H1 (cell line): ENCODE measurements at regions not wholly inside any gene's neighbourhood (a gene's known extent, or its start where the extent isn't known, plus 50 kb on each side); places are given as distances from the start of the nearest gene placed in this dataset.

Experiments used
- CTCF ChIA-PET: fragments of 300-600 bp; sonication (Branson Sonifier 250); formaldehyde crosslinking; loops from one replicate; lab custom pipeline; 2021; ENCODE audit not compliant: partially characterized antibody; lab: Charles Lee
- POLR2A ChIA-PET: fragments of 300-600 bp; sonication (Branson Sonifier 250); formaldehyde crosslinking; loops from one replicate; lab custom pipeline; 2021; ENCODE audit warnings: inconsistent platforms; ENCODE audit not compliant: partially characterized antibody; lab: Charles Lee
- DNase-seq, 2 experiments: peaks; one replicate each; pipeline versions ENCODE4 v3.0.0 to v3.0.0-alpha.2; 2010 to 2022; ENCODE audit warnings: low spot score in 2 of 2, low read depth in 1 of 2, mixed read lengths in 1 of 2
- FAIRE-seq: peaks from 2 replicates; lab custom pipeline; 2011; peaks lifted over from hg19 to GRCh38; lab: Jason Lieb, UNC
- H2AFZ ChIP-seq: 2 replicates; pipeline ENCODE4 v1.8.1; 2012; ENCODE audit warnings: low read length, inconsistent platforms
- H2AK5ac ChIP-seq: 2 replicates; pipeline ENCODE4 v1.6.1; 2013; ENCODE audit warnings: low read depth, low read length
- H2BK120ac ChIP-seq: replicated peaks from 2 replicates; pipeline ENCODE3; 2013; ENCODE audit warnings: low read depth, low read length, inconsistent platforms
- H2BK12ac ChIP-seq: 2 replicates; pipeline ENCODE4 v1.6.1; 2013; ENCODE audit warnings: low read depth, low read length
- H2BK15ac ChIP-seq: 2 replicates; pipeline ENCODE4 v1.6.1; 2013; ENCODE audit warnings: low read length
- H2BK20ac ChIP-seq: 2 replicates; pipeline ENCODE4 v1.6.1; 2013; ENCODE audit warnings: low read length
- H2BK5ac ChIP-seq: 2 replicates; pipeline ENCODE4 v1.6.1; 2013; ENCODE audit warnings: low read depth, low read length
- H3K14ac ChIP-seq: 2 replicates; pipeline ENCODE4 v1.6.1; 2013; ENCODE audit warnings: inconsistent platforms; ENCODE audit not compliant: insufficient read length
- H3K18ac ChIP-seq: 2 replicates; pipeline ENCODE4 v1.6.1; 2013; ENCODE audit warnings: low read length; ENCODE audit errors: extremely low read depth
- H3K23ac ChIP-seq: 2 replicates; pipeline ENCODE4 v1.6.1; 2013; ENCODE audit warnings: inconsistent platforms; ENCODE audit not compliant: insufficient read length
- H3K23me2 ChIP-seq: 2 replicates; pipeline ENCODE4 v1.6.1; 2013; ENCODE audit warnings: low read depth, low read length
- H3K27ac ChIP-seq: 2 replicates; pipeline ENCODE4 v1.6.1; 2011; ENCODE audit warnings: low read depth, low read length, inconsistent platforms
- H3K27me3 ChIP-seq, 4 experiments: replicated peaks in 1 of 4; 1 replicate in 1 of 4; 2 replicates in 3 of 4; pipeline versions ENCODE4 v1.6.1 to v1.8.1; 2011 to 2013; ENCODE audit warnings: low read length in 3 of 4, mild to moderate bottlenecking in 3 of 4, inconsistent platforms in 2 of 4, mixed read lengths in 2 of 4, moderate library complexity in 1 of 4; ENCODE audit not compliant: control insufficient read depth in 3 of 4, insufficient read depth in 3 of 4; ENCODE audit errors: extremely low read depth in 1 of 4
- H3K36me3 ChIP-seq, 4 experiments: 2 replicates each; pipeline versions ENCODE4 v1.6.1 to v1.8.1; 2011 to 2013; ENCODE audit warnings: mild to moderate bottlenecking in 4 of 4, low read length in 3 of 4, moderate library complexity in 2 of 4, control low read depth in 1 of 4, inconsistent platforms in 1 of 4; ENCODE audit not compliant: insufficient read depth in 4 of 4, control insufficient read depth in 2 of 4
- H3K4ac ChIP-seq: replicated peaks from 2 replicates; pipeline ENCODE3; 2013; ENCODE audit warnings: low read length, low read depth, mixed read lengths, inconsistent platforms; ENCODE audit not compliant: insufficient read length
- H3K4me1 ChIP-seq, 4 experiments: replicated peaks in 1 of 4; 1 replicate in 1 of 4; 2 replicates in 3 of 4; pipeline versions ENCODE4 v1.6.1 to v1.8.1; 2011 to 2013; ENCODE audit warnings: low read length in 3 of 4, inconsistent platforms in 2 of 4, mixed read lengths in 1 of 4; ENCODE audit not compliant: insufficient read depth in 4 of 4, control insufficient read depth in 3 of 4
- H3K4me2 ChIP-seq, 2 experiments: 2 replicates each; pipeline versions ENCODE4 v1.6.1 to v1.8.1; 2011 to 2013; ENCODE audit warnings: low read depth in 2 of 2, low read length in 2 of 2, control low read depth in 1 of 2, inconsistent platforms in 1 of 2, mild to moderate bottlenecking in 1 of 2; ENCODE audit not compliant: insufficient read depth in 1 of 2
- H3K4me3 ChIP-seq, 4 experiments: fragments of 200-600, 300-600 bp in 1 of 4; sonication (generic), shearing (Covaris generic), sonication (Bioruptor Twin) in 1 of 4; 2 replicates each; pipeline versions ENCODE4 v1.5.1 to v1.8.1; 2011 to 2016; ENCODE audit warnings: low read length in 4 of 4, low read depth in 3 of 4, control low read depth in 2 of 4, inconsistent platforms in 2 of 4, mild to moderate bottlenecking in 2 of 4, mixed read lengths in 1 of 4, moderate library complexity in 1 of 4; ENCODE audit not compliant: insufficient read depth in 2 of 4; ENCODE audit errors: extremely low read depth in 1 of 4
- H3K56ac ChIP-seq: replicated peaks from 2 replicates; pipeline ENCODE3; 2013; ENCODE audit warnings: low read depth, mild to moderate bottlenecking, mixed read lengths, low read length, inconsistent platforms; ENCODE audit not compliant: insufficient read length
- H3K79me1 ChIP-seq: 2 replicates; pipeline ENCODE4 v1.6.1; 2013; ENCODE audit warnings: low read depth, low read length, control low read depth
- H3K79me2 ChIP-seq, 2 experiments: 2 replicates each; pipeline versions ENCODE4 v1.6.1 to v1.8.1; 2012 to 2013; ENCODE audit warnings: low read length in 2 of 2, mild to moderate bottlenecking in 2 of 2, inconsistent platforms in 1 of 2; ENCODE audit not compliant: insufficient read depth in 2 of 2, control insufficient read depth in 1 of 2
- H3K9ac ChIP-seq, 4 experiments: replicated peaks in 1 of 4; 1 replicate in 1 of 4; 2 replicates in 3 of 4; pipeline versions ENCODE4 v1.6.1 to v1.8.1; 2011 to 2013; ENCODE audit warnings: low read depth in 3 of 4, low read length in 3 of 4, control low read depth in 2 of 4, mild to moderate bottlenecking in 2 of 4, moderate library complexity in 2 of 4, inconsistent platforms in 1 of 4; ENCODE audit errors: extremely low read depth in 1 of 4
- H3K9me3 ChIP-seq, 2 experiments: 2 replicates each; pipeline versions ENCODE4 v1.6.1 to v1.8.1; 2012 to 2013; ENCODE audit warnings: mild to moderate bottlenecking in 2 of 2, moderate library complexity in 2 of 2, control low read depth in 1 of 2, inconsistent platforms in 1 of 2, low read depth in 1 of 2, low read length in 1 of 2, mixed read lengths in 1 of 2; ENCODE audit not compliant: insufficient read depth in 2 of 2
- H4K20me1 ChIP-seq, 2 experiments: replicated peaks in 1 of 2; 2 replicates each; pipeline versions ENCODE3 to v1.8.1; 2011 to 2013; ENCODE audit warnings: inconsistent platforms in 2 of 2, low read length in 2 of 2, mild to moderate bottlenecking in 1 of 2; ENCODE audit not compliant: insufficient read depth in 2 of 2, control insufficient read depth in 1 of 2
- H4K5ac ChIP-seq: 2 replicates; pipeline ENCODE4 v1.6.1; 2013; ENCODE audit warnings: low read length, low read depth, mixed read lengths, inconsistent platforms; ENCODE audit not compliant: insufficient read length
- H4K8ac ChIP-seq: 2 replicates; pipeline ENCODE4 v1.8.0; 2013; ENCODE audit warnings: mild to moderate bottlenecking, moderate library complexity, low read length, inconsistent platforms; ENCODE audit not compliant: insufficient read depth; ENCODE audit errors: extremely low read depth
- H4K91ac ChIP-seq: replicated peaks from 2 replicates; pipeline ENCODE3; 2013; ENCODE audit warnings: low read length, mixed read lengths, inconsistent platforms; ENCODE audit not compliant: insufficient read length
- ASH2L ChIP-seq: fragments of 200-600, 300-600 bp; sonication (generic); IDR thresholded peaks from one replicate; pipeline ENCODE4 v1.7.1; 2017; ENCODE audit warnings: low read length
- BACH1 ChIP-seq: IDR thresholded peaks from 2 replicates; pipeline ENCODE4 v1.6.1; 2012; ENCODE audit warnings: low read length, improper control_type of control experiment
- BRCA1 ChIP-seq: IDR thresholded peaks from 2 replicates; pipeline ENCODE4 v1.6.1; 2012; ENCODE audit warnings: low read depth, low read length, improper control_type of control experiment
- CBX5 ChIP-seq: fragments of 300-800, 300-1000 bp; sonication (generic); IDR thresholded peaks from 2 replicates; pipeline ENCODE4 v1.7.1; 2016; ENCODE audit warnings: antibody characterized with exemption, low read length, low read depth
- EZH2 ChIP-seq: fragments of 200-600 bp; sonication (generic); IDR thresholded peaks from 2 replicates; pipeline ENCODE4 v1.7.1; 2012; ENCODE audit warnings: low read depth, mild to moderate bottlenecking, moderate library complexity, low read length, inconsistent platforms; ENCODE audit not compliant: severe bottlenecking
- KDM1A ChIP-seq: fragments of 200-600, 300-600 bp; sonication (generic); IDR thresholded peaks from 2 replicates; pipeline ENCODE4 v1.7.1; 2016; ENCODE audit warnings: mild to moderate bottlenecking, low read length, borderline replicate concordance
- PHF8 ChIP-seq: fragments of 200-600 bp; sonication (generic); conservative IDR thresholded peaks from 2 replicates; pipeline ENCODE4 v1.7.1; 2012; ENCODE audit warnings: low read depth, mild to moderate bottlenecking, inconsistent platforms, low read length, moderate library complexity
- RAD21 ChIP-seq, 2 experiments: IDR thresholded peaks in 1 of 2; conservative IDR thresholded peaks in 1 of 2; 2 replicates each; pipeline ENCODE4 v1.6.1; 2011; ENCODE audit warnings: low read depth in 2 of 2, low read length in 2 of 2, improper control_type of control experiment in 1 of 2, inconsistent platforms in 1 of 2, mild to moderate bottlenecking in 1 of 2, moderate library complexity in 1 of 2
- SIN3A ChIP-seq, 2 experiments: IDR thresholded peaks in 1 of 2; conservative IDR thresholded peaks in 1 of 2; 2 replicates each; pipeline ENCODE4 v1.6.1; 2011 to 2012; ENCODE audit warnings: low read length in 2 of 2, improper control_type of control experiment in 1 of 2, low read depth in 1 of 2, mild to moderate bottlenecking in 1 of 2
- TBP ChIP-seq: IDR thresholded peaks from 2 replicates; pipeline ENCODE4 v1.6.1; 2011; ENCODE audit warnings: low read depth, low read length, improper control_type of control experiment
- WGBS, 2 experiments: shearing (Covaris generic) in 1 of 2; methylation state at CpG; one replicate each; pipeline versions ENCODE4 v1.1.6 to v1.1.7; 2013 to 2015; ENCODE audit warnings: low lambda C conversion rate in 2 of 2, mixed read lengths in 2 of 2, inconsistent platforms in 1 of 2, low coverage in 1 of 2, missing lambda C conversion rate in 1 of 2; ENCODE audit not compliant: insufficient replicate concordance in 2 of 2, insufficient coverage in 1 of 2, insufficient read length in 1 of 2; ENCODE audit errors: extremely low coverage in 1 of 2, missing lambda C conversion rate in 1 of 2; 5-methylcytosine and 5-hydroxymethylcytosine counted together
- TF ChIP-seq, protein P1 (sequence below): IDR thresholded peaks from 2 replicates; pipeline ENCODE4 v1.6.1; 2011; ENCODE audit warnings: low read depth, mild to moderate bottlenecking, low read length; ENCODE audit not compliant: insufficient read depth

DNA sequence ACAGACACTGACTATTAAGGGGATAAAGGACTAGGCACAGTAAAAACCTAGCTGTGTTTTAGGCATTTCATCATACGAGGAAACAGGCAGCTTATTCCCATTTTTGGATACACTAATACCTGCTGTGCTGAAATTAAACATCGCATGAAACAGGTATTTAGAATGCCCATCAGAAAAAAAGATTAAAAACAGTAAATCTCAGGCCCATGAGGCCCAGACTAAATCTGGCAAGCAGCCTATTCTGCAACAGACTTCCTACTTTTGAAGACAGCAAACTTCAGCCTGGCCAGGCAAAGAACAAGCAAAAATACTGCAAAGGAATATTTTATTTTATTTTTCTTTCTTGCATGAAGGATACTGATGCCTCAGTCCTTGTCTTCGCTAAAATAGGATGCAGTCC, 240.2 kb downstream of the LMO4 start:
- CTCF ChIA-PET, result interaction anchor here (1.9 kb wide), 1 partner anchor 20 kb away, joined by 4 read pairs; no protein-coding TSS in a partner anchor
- H3K27me3 ChIP-seq, result no peaks in the 10 kb centered on the region
- no peak for DNase-seq
- TF ChIP-seq, protein P1, sequence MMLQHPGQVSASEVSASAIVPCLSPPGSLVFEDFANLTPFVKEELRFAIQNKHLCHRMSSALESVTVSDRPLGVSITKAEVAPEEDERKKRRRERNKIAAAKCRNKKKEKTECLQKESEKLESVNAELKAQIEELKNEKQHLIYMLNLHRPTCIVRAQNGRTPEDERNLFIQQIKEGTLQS, result no peak
- TF ChIP-seq PHF8 (no peak), EZH2 (no peak), SIN3A (conservative IDR thresholded peaks at IDR 0.05 in 1 of 2, IDR thresholded peaks at IDR 0.05 in 1 of 2; ENCODE audit: low read depth in 1 of 2, low read length in 2 of 2) (no peak), RAD21 (IDR thresholded peaks at IDR 0.05 in 1 of 2, conservative IDR thresholded peaks at IDR 0.05 in 1 of 2; ENCODE audit: low read depth in 2 of 2, low read length in 2 of 2) (no peak), CBX5 (no peak), ASH2L (no peak), TBP (no peak), BRCA1 (no peak), KDM1A (no peak), BACH1 (no peak)
- TF ChIP-seq, all 59 proteins: peak for 0
- no peak overlapping the region for H2BK20ac ChIP-seq
- H3K9me3 ChIP-seq, result no peaks in the 10 kb centered on the region
- no peak overlapping the region for H4K5ac ChIP-seq
- H3K4me1 ChIP-seq, result no peaks in the 10 kb centered on the region
- no peaks in the 10 kb centered on the region for H3K79me1 ChIP-seq
- no peak overlapping the region for H3K18ac ChIP-seq
- no peak overlapping the region for H3K27ac ChIP-seq
- no peak overlapping the region for H3K14ac ChIP-seq
- no peak overlapping the region for H2BK5ac ChIP-seq
- H3K4me2 ChIP-seq, result no peak overlapping the region
- no peak overlapping the region for H3K23ac ChIP-seq
- H3K36me3 ChIP-seq, result no peaks in the 10 kb centered on the region
- no peak overlapping the region for H3K4ac ChIP-seq
- H4K91ac ChIP-seq, result no peak overlapping the region
- no peak overlapping the region for H2AK5ac ChIP-seq
- H3K79me2 ChIP-seq, result no peaks in the 10 kb centered on the region
- no peak overlapping the region for H3K9ac ChIP-seq
- H2AFZ ChIP-seq, result no peak overlapping the region
- POLR2A ChIA-PET, result no interaction called here
- H3K4me3 ChIP-seq, result no peak overlapping the region
- no peak overlapping the region for H3K56ac ChIP-seq
- no peaks in the 10 kb centered on the region for H4K20me1 ChIP-seq
- no peak overlapping the region for H2BK12ac ChIP-seq
- 93% methylated on average over 3 of the region's 3 CpGs; no CpG with 5 or more reads in 1 of the 2 experiments for WGBS, 2 experiments
- H4K8ac ChIP-seq, result no peak overlapping the region
- no peak overlapping the region for H2BK15ac ChIP-seq
- no peaks in the 10 kb centered on the region; the same call in 1 of the 2 replicates for H3K23me2 ChIP-seq
- no peak for FAIRE-seq
- no peak overlapping the region for H2BK120ac ChIP-seq
